ENCODE measurements at regions not wholly inside any gene's neighbourhood (a gene's known extent, or its start where the extent isn't known, plus 50 kb on each side); places are given as distances from the start of the nearest gene placed in this dataset.

DNA sequence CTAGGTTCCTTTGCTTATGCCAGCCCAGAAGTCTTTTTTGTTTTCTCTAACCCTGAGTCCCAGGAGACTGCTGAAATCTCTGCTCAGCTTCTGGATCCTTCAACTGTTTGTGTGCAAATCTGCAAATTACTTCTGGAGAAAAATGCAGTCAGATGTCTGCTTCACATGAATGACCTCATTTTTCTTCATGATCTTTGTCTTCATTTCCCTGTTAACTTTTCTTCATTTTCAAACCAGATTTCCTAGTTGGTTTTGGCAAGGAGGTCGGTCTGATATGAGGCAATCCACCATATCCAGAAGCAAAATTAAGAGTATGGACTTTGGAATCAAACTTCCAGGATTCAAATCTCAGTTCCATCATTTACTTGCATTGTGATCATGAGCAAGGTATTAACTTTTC, 66.8 kb downstream of the ZNF503 start (continued):
- TF ChIP-seq CREB1 (CRISPR knock-in tag; IDR thresholded peaks at IDR 0.05; ENCODE audit: low read depth) (no peak), POLR2AphosphoS5 (IDR thresholded peaks at IDR 0.05; ENCODE audit: low read depth) (no peak), ZNF331 (CRISPR knock-in tag; IDR thresholded peaks at IDR 0.05; ENCODE audit: low read depth) (no peak), STAT1 (IDR thresholded peaks at IDR 0.05; ENCODE audit: unreplicated experiment) (no peak), NANOG (IDR thresholded peaks at IDR 0.05; ENCODE audit: borderline replicate concordance) (no peak)
- TF ChIP-seq, protein P1, sequence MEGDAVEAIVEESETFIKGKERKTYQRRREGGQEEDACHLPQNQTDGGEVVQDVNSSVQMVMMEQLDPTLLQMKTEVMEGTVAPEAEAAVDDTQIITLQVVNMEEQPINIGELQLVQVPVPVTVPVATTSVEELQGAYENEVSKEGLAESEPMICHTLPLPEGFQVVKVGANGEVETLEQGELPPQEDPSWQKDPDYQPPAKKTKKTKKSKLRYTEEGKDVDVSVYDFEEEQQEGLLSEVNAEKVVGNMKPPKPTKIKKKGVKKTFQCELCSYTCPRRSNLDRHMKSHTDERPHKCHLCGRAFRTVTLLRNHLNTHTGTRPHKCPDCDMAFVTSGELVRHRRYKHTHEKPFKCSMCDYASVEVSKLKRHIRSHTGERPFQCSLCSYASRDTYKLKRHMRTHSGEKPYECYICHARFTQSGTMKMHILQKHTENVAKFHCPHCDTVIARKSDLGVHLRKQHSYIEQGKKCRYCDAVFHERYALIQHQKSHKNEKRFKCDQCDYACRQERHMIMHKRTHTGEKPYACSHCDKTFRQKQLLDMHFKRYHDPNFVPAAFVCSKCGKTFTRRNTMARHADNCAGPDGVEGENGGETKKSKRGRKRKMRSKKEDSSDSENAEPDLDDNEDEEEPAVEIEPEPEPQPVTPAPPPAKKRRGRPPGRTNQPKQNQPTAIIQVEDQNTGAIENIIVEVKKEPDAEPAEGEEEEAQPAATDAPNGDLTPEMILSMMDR (conservative IDR thresholded peaks at IDR 0.05; ENCODE audit: low read depth in 2 of 2): no peak

- H3K4me1 ChIP-seq (ENCODE audit: insufficient read depth): no peaks in the 10 kb centered on the region
- H3K79me2 ChIP-seq (replicated peaks; ENCODE audit: insufficient read depth): no peaks in the 10 kb centered on the region
- H3K27me3 ChIP-seq (ENCODE audit: insufficient read depth): no peaks in the 10 kb centered on the region
- Mint-ChIP-seq H3K27me3 (ENCODE audit: insufficient read depth, low read depth, poor library complexity) (no peaks in the 10 kb centered on the region), H3K4me3 (no peak overlapping the region), H3K9me3 (peaks cover 30% of the 10 kb centered on the region), H3K4me1 (no peaks in the 10 kb centered on the region), H3K27ac (no peak overlapping the region), H3K36me3 (ENCODE audit: low read depth) (peaks cover 18% of the 10 kb centered on the region)
- no peak for ATAC-seq
- H3F3A ChIP-seq (replicated peaks; ENCODE audit: low read depth): no peaks in the 10 kb centered on the region
- H4K20me1 ChIP-seq (replicated peaks; ENCODE audit: insufficient read depth): no peaks in the 10 kb centered on the region
- H3K4me2 ChIP-seq: no peak overlapping the region
- H3K9me2 ChIP-seq (ENCODE audit: insufficient read depth): no peaks in the 10 kb centered on the region
- H3K36me3 ChIP-seq (ENCODE audit: insufficient read depth): no peaks in the 10 kb centered on the region
- TF ChIP-seq ETS1 (IDR thresholded peaks at IDR 0.05) (no peak), EZH2phosphoT487 (IDR thresholded peaks at IDR 0.05; ENCODE audit: unreplicated experiment) (no peak), NANOG (IDR thresholded peaks at IDR 0.05; ENCODE audit: borderline replicate concordance) (no peak), ZNF114 (CRISPR knock-in tag; IDR thresholded peaks at IDR 0.05) (no peak), POLR2AphosphoS5 (IDR thresholded peaks at IDR 0.05; ENCODE audit: low read depth) (no peak), ZNF331 (CRISPR knock-in tag; IDR thresholded peaks at IDR 0.05; ENCODE audit: low read depth) (no peak), STAT1 (IDR thresholded peaks at IDR 0.05; ENCODE audit: unreplicated experiment) (no peak), JUNB (IDR thresholded peaks at IDR 0.05; ENCODE audit: unreplicated experiment) (no peak)
- TF ChIP-seq, protein P2, sequence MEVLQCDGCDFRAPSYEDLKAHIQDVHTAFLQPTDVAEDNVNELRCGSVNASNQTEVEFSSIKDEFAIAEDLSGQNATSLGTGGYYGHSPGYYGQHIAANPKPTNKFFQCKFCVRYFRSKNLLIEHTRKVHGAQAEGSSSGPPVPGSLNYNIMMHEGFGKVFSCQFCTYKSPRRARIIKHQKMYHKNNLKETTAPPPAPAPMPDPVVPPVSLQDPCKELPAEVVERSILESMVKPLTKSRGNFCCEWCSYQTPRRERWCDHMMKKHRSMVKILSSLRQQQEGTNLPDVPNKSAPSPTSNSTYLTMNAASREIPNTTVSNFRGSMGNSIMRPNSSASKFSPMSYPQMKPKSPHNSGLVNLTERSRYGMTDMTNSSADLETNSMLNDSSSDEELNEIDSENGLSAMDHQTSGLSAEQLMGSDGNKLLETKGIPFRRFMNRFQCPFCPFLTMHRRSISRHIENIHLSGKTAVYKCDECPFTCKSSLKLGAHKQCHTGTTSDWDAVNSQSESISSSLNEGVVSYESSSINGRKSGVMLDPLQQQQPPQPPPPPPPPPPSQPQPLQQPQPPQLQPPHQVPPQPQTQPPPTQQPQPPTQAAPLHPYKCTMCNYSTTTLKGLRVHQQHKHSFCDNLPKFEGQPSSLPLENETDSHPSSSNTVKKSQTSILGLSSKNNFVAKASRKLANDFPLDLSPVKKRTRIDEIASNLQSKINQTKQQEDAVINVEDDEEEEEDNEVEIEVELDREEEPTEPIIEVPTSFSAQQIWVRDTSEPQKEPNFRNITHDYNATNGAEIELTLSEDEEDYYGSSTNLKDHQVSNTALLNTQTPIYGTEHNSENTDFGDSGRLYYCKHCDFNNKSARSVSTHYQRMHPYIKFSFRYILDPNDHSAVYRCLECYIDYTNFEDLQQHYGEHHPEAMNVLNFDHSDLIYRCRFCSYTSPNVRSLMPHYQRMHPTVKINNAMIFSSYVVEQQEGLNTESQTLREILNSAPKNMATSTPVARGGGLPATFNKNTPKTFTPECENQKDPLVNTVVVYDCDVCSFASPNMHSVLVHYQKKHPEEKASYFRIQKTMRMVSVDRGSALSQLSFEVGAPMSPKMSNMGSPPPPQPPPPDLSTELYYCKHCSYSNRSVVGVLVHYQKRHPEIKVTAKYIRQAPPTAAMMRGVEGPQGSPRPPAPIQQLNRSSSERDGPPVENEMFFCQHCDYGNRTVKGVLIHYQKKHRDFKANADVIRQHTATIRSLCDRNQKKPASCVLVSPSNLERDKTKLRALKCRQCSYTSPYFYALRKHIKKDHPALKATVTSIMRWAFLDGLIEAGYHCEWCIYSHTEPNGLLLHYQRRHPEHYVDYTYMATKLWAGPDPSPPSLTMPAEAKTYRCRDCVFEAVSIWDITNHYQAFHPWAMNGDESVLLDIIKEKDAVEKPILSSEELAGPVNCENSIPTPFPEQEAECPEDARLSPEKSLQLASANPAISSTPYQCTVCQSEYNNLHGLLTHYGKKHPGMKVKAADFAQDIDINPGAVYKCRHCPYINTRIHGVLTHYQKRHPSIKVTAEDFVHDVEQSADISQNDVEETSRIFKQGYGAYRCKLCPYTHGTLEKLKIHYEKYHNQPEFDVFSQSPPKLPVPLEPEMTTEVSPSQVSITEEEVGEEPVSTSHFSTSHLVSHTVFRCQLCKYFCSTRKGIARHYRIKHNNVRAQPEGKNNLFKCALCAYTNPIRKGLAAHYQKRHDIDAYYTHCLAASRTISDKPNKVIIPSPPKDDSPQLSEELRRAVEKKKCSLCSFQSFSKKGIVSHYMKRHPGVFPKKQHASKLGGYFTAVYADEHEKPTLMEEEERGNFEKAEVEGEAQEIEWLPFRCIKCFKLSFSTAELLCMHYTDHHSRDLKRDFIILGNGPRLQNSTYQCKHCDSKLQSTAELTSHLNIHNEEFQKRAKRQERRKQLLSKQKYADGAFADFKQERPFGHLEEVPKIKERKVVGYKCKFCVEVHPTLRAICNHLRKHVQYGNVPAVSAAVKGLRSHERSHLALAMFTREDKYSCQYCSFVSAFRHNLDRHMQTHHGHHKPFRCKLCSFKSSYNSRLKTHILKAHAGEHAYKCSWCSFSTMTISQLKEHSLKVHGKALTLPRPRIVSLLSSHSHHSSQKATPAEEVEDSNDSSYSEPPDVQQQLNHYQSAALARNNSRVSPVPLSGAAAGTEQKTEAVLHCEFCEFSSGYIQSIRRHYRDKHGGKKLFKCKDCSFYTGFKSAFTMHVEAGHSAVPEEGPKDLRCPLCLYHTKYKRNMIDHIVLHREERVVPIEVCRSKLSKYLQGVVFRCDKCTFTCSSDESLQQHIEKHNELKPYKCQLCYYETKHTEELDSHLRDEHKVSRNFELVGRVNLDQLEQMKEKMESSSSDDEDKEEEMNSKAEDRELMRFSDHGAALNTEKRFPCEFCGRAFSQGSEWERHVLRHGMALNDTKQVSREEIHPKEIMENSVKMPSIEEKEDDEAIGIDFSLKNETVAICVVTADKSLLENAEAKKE (CRISPR knock-in tag; IDR thresholded peaks at IDR 0.05): no peak
- TF ChIP-seq, protein P1 (conservative IDR thresholded peaks at IDR 0.05; ENCODE audit: low read depth in 2 of 2): no peak
- H3K27ac ChIP-seq (ENCODE audit: low read depth): no peak overlapping the region
- H2AFZ ChIP-seq: no peak overlapping the region
- no peak for DNase-seq (ENCODE audit: low spot score)
- H3K4me3 ChIP-seq: no peak overlapping the region
Observed at GRCh38 chr10:75332081-75332480, 69.5 kb downstream of the ZNF503 start.
